HG03342 (cell line): ENCODE measurements at regions not wholly inside any gene's neighbourhood (a gene's known extent, or its start where the extent isn't known, plus 50 kb on each side); places are given as distances from the start of the nearest gene placed in this dataset.
"Not testable (repeated sequence)": the region's sequence is repeated elsewhere in the genome, so short reads cannot be mapped to it uniquely, and the experiment has no call there.

Experiments
- ATAC-seq: cut with Tn5 transposase; IDR thresholded peaks from one replicate; pipeline ENCODE4 v1.9.1; 2021; ENCODE audit warnings: mild to moderate bottlenecking, moderate library complexity; ENCODE audit not compliant: unreplicated experiment

- no peak for ATAC-seq
Measured at GRCh38 chr1:60893136-60893930, 189.0 kb upstream of the NFIA start.

GRCh38 chr1:60891765-60892164, 190.6 kb upstream of the NFIA start:
- no peak for ATAC-seq

DNA sequence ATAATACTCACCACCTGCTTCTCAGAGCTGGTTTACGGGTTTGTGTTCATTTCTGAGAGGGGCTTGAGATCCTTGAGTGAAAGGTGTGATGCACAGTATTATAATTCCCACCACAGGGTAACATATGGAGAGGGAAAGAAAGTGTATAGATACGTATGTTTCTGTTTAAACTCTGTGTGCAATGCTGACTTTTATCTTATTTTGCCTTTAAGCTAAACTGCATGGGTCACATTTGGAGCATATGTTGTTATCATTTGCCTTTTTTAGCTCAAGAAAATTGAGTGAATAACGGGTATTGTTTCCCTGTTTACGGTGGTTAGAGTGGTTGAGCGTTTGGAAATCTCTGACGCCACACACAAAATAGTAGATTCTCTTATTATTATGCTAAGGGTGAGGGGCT, 191.1 kb upstream of the NFIA start:
- ATAC-seq: no peak

GRCh38 chr1:60890664-60891063, 191.7 kb upstream of the NFIA start:
- ATAC-seq: no peak

GRCh38 chr1:60889709-60890108, 192.7 kb upstream of the NFIA start:
- no peak for ATAC-seq

DNA sequence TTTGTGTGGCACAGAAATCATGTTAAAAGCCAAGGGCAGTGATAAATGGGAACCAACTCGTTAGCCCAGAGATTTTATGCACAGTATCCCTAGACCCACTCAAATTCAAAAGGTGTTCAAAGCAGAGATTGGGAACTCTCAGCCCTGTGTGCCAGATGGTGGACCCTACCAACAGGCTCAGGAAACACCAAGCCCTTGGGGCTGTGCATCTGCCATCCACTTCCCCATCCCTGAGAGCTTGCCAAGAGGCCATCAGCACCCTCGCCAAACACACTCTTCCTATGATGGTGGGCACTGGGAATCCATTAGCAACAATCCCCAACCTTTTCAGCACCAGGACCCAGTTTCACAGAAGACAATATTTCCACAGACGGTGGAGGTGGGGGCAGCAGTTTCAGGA, 194.2 kb upstream of the NFIA start:
- no peak for ATAC-seq

DNA sequence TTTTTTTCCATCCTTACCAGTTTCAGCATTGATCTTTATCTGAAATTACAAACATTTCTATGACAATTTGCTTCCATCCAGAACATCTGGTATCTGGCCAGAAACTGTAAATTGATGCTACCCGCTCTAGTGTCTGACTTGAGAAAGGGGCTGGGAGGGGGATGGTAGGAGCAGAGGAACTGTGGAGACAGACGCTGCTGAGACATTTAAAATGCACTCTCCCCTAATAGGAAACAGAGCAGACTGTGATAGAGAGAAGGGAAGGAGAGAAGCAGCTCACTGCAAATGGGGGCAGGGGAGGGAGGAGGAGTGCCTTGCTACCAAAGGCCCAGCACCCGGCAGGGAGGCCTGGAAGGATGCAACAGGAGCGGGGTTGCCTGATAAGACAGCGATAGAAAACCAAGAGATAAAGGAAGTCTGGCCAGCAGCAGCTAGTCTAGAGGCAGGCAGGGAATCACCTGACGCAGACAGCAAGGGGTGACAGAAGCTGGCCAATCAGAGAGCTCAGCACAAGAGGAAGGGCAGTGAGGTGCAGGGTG, 195.5 kb upstream of the NFIA start:
- no peak for ATAC-seq

- no peak for ATAC-seq
Measured at GRCh38 chr1:60886090-60886489, 196.3 kb upstream of the NFIA start.

GRCh38 chr1:60880202-60880601, 202.2 kb upstream of the NFIA start:
- ATAC-seq: no peak

DNA sequence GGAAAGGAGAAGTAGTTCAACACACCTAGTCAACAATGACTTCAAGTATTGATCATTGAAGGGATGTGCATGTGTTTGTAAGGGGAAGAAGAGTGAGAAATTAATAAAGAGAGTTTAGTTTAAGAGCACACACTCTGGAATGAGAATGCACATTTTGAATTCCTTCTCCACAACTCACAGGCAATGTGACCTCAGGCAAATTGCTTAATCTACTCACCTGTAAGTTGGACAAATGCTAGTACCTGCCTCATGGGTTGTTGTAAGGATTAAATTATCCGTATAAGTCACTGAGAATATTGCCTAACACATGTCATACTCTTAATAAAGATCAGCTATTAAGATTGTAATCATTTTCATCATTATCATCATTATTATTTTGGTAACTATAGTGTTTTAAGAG, 204.0 kb upstream of the NFIA start:
- no peak for ATAC-seq

- ATAC-seq: no peak
Measured at GRCh38 chr1:60877376-60877775, 205.0 kb upstream of the NFIA start.

DNA sequence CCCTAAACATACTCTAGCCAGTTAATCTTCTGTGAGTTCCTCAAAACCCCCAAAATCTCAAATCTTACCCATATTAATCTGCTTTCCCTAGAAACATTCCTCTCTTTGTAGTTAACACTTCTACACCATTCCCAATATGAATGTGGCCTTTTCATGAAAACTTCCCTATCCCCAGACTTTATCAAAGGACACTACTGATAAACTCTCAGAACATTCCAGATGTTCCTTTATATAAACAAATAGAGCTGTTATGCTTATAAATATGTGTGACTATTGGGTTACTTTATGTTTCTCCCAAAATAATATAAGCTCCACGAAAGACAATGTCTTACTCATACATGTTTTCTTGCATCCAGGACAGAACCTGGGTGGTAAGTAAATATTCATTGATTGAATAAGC, 205.4 kb upstream of the NFIA start:
- no peak for ATAC-seq

GRCh38 chr1:60875138-60875537, 207.2 kb upstream of the NFIA start:
- no peak for ATAC-seq

- ATAC-seq: no peak
Measured at GRCh38 chr1:60874718-60875117, 207.6 kb upstream of the NFIA start.

- not testable (repeated sequence) for ATAC-seq
Measured at GRCh38 chr1:60873396-60873795, 209.0 kb upstream of the NFIA start.

DNA sequence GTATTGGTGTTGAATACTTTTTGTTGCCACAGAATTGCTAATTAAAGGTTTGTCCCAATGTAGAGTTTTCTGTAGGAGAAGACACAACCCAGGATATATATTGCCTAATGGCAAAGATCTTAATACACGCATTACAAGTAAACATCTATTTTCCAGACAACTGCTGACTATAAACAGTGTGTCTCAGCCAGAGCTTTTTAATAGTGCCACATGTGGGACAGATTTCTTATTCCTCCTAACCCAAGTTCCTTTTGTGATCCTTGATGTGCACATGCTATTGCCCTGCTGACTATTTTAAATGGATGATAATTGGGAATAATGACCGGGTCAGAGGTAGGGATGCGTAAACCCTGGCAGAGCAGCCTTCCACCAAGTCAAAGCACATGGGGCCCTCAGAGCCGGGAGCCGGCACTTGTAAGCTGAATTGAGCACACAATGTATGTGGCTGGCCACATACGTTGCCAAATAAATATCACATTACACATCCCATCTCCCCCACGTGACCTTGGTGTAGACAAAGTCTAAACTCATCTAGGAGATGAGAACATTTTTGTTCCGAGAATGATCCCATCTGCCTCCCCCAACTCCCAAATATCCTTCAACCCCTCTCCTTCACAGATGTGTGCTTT, 209.8 kb upstream of the NFIA start:
- ATAC-seq: no peak

- no peak for ATAC-seq
Measured at GRCh38 chr1:60870269-60870865, 212.0 kb upstream of the NFIA start.

DNA sequence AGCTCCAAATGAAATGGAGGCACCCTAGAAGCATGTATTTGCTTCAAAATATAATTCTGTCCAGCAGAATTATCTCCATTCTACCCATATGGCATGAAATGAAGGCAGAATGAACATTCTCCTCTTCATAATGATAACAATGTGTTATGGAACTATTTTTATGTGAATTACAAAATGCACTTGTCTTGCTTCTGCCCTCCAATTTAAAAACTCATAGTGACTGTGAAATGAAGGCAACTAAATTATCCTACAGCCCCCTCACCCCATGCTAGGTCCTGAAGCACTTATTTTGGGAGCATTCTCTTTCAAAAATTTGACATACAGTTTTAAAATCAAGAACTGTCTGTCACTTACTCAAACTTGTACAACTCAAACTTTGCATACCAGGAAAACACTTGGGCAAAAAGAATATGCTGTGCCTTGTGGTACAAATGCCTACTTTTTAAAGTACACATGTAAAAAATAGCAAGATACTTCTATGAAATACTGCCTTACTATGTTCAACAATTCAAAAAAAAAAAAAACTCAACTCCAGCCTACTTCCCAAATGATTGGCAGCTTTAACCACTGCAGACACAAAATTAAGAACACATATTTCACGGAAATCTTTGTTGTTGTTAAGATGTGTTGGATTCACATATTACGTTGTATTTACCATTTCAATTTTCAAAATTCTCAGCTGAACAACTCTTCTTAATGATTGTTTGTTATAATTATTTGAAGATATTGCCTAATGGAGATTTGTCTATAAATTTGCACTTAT, 213.3 kb upstream of the NFIA start:
- no peak for ATAC-seq

DNA sequence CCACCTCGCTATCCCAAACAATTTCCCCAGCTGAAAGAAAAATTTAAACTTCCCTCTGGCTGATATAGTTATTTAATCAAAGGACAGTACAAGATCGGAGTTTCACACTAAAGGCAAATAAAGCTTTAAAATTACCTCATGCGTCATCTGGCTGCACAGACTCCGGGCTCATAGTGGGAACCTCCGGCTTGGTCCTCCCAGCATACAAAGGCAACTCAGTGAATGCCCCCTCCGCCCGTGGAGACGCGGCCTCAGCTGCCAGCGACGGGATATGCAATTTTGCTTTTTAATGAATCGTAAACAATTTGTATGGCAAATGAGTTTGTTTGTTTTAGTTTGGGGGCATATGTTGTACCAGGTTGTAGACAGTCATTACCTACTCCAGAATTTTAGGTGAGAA, 214.6 kb upstream of the NFIA start:
- no peak for ATAC-seq

DNA sequence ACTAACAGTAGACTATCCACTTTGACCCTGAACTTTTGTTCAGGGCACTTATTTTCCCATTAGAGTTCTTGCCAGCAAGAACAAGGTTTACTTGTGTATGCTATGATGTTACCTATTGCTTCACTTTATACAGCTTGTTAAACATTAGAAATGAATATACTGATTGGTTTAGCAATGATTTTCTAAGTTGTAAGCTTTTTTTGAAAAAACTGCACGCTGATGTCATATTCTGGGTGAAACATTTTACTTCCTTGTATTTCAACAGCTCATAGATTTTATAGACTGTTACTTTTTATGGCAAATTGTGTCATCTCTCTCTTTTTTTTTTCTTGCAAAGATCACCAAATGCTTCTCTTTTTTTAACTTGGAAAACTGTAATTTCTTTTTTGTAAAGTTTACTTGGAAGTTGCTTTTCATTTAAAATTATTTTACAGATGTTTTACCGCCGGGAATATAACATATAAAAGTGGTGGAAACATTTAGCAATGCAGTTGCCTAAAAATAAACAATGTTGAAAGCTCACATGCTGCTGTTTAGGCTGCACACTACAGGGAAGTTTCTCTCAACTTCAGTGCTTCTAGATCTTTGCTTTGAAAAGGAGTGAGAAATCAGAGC, 215.3 kb upstream of the NFIA start:
- no peak for ATAC-seq
